Liver (tissue), 8 donors: ENCODE measurements at regions not wholly inside any gene's neighbourhood (a gene's known extent, or its start where the extent isn't known, plus 50 kb on each side); places are given as distances from the start of the nearest gene placed in this dataset.

Experiments used
- DNase-seq: peaks from one replicate; pipeline ENCODE4 v3.0.0-alpha.2; 2017; ENCODE audit warnings: low spot score
- H3K27ac ChIP-seq, 2 donors: one replicate each; pipeline ENCODE4 v1.7.0; 2013; ENCODE audit warnings: inconsistent platforms in 2 of 2, low read length in 2 of 2, control low read depth in 1 of 2, low read depth in 1 of 2, mild to moderate bottlenecking in 1 of 2
- H3K27me3 ChIP-seq, 4 donors: one replicate each; pipeline versions ENCODE4 v1.6.1 to v1.7.0; 2013; ENCODE audit warnings: low read length in 3 of 4, inconsistent platforms in 1 of 4, mild to moderate bottlenecking in 1 of 4, moderate library complexity in 1 of 4; ENCODE audit not compliant: control insufficient read depth in 4 of 4, insufficient read depth in 4 of 4
- H3K36me3 ChIP-seq, 4 donors: one replicate each; pipeline versions ENCODE4 v1.6.1 to v1.7.0; 2013; ENCODE audit warnings: low read length in 3 of 4, mild to moderate bottlenecking in 3 of 4, low read depth in 1 of 4, moderate library complexity in 1 of 4; ENCODE audit not compliant: control insufficient read depth in 4 of 4, insufficient read depth in 3 of 4
- H3K4me1 ChIP-seq, 4 donors: one replicate each; pipeline versions ENCODE4 v1.6.1 to v1.7.0; 2013; ENCODE audit warnings: low read length in 3 of 4, mild to moderate bottlenecking in 3 of 4, moderate library complexity in 1 of 4; ENCODE audit not compliant: control insufficient read depth in 4 of 4, insufficient read depth in 4 of 4
- H3K4me3 ChIP-seq, 3 donors: one replicate each; pipeline versions ENCODE4 v1.6.1 to v1.7.0; 2013; ENCODE audit warnings: low read length in 3 of 3, control low read depth in 1 of 3, low read depth in 1 of 3, mild to moderate bottlenecking in 1 of 3
- H3K9ac ChIP-seq, 2 donors: one replicate each; pipeline ENCODE4 v1.7.0; 2013; ENCODE audit warnings: low read length in 2 of 2, mild to moderate bottlenecking in 2 of 2, moderate library complexity in 2 of 2, control low read depth in 1 of 2, low read depth in 1 of 2
- H3K9me3 ChIP-seq, 4 donors: one replicate each; pipeline versions ENCODE4 v1.6.1 to v1.7.0; 2013; ENCODE audit warnings: low read length in 3 of 4; ENCODE audit not compliant: control insufficient read depth in 4 of 4
- ATF3 ChIP-seq: IDR thresholded peaks from 2 replicates; pipeline ENCODE4 v1.6.1; 2016; ENCODE audit warnings: antibody characterized with exemption
- CTCF ChIP-seq: fragments of 150-350 bp; IDR thresholded peaks from 2 replicates; pipeline ENCODE4 v1.5.1; 2017; ENCODE audit warnings: improper control_type of control experiment, low read depth, low read length; ENCODE audit not compliant: missing input control
- EGR1 ChIP-seq, 2 donors: IDR thresholded peaks; 2 replicates each; pipeline ENCODE4 v1.6.1; 2016 to 2018; ENCODE audit warnings: antibody characterized with exemption in 2 of 2, low read depth in 2 of 2
- FOXA1 ChIP-seq: IDR thresholded peaks from 2 replicates; pipeline ENCODE4 v1.6.1; 2016; ENCODE audit warnings: antibody characterized with exemption
- FOXA2 ChIP-seq: IDR thresholded peaks from 2 replicates; pipeline ENCODE4 v1.6.1; 2016; ENCODE audit warnings: antibody characterized with exemption
- GABPA ChIP-seq, 2 donors: IDR thresholded peaks in 1 of 2; conservative IDR thresholded peaks in 1 of 2; 2 replicates each; pipeline ENCODE4 v1.6.1; 2016; ENCODE audit warnings: antibody characterized with exemption in 2 of 2, mild to moderate bottlenecking in 1 of 2, moderate library complexity in 1 of 2
- HNF4A ChIP-seq, 2 donors: conservative IDR thresholded peaks; 2 replicates each; pipeline ENCODE4 v1.6.1; 2016; ENCODE audit warnings: antibody characterized with exemption in 2 of 2, mild to moderate bottlenecking in 2 of 2
- HNF4G ChIP-seq: IDR thresholded peaks from 2 replicates; pipeline ENCODE4 v1.6.1; 2016; ENCODE audit warnings: antibody characterized with exemption
- JUND ChIP-seq, 2 donors: IDR thresholded peaks; 2 replicates each; pipeline ENCODE4 v1.6.1; 2016; ENCODE audit warnings: antibody characterized with exemption in 2 of 2
- MAX ChIP-seq: IDR thresholded peaks from 2 replicates; pipeline ENCODE4 v1.6.1; 2016; ENCODE audit warnings: antibody characterized with exemption
- NR2F2 ChIP-seq: IDR thresholded peaks from 2 replicates; pipeline ENCODE4 v1.6.1; 2016; ENCODE audit warnings: antibody characterized with exemption
- RAD21 ChIP-seq, 2 donors: IDR thresholded peaks; 2 replicates each; pipeline ENCODE4 v1.6.1; 2016; ENCODE audit warnings: antibody characterized with exemption in 2 of 2, mild to moderate bottlenecking in 2 of 2
- REST ChIP-seq: IDR thresholded peaks from 2 replicates; pipeline ENCODE4 v1.6.1; 2016; ENCODE audit warnings: antibody characterized with exemption, mild to moderate bottlenecking
- RXRA ChIP-seq, 2 donors: IDR thresholded peaks; 2 replicates each; pipeline ENCODE4 v1.6.1; 2017 to 2018; ENCODE audit warnings: antibody characterized with exemption in 2 of 2, mild to moderate bottlenecking in 1 of 2
- SP1 ChIP-seq: IDR thresholded peaks from 2 replicates; pipeline ENCODE4 v1.6.1; 2018; ENCODE audit warnings: antibody characterized with exemption, mild to moderate bottlenecking
- TAF1 ChIP-seq: conservative IDR thresholded peaks from 2 replicates; pipeline ENCODE4 v1.6.1; 2016; ENCODE audit warnings: antibody characterized with exemption, mild to moderate bottlenecking
- YY1 ChIP-seq: IDR thresholded peaks from 2 replicates; pipeline ENCODE4 v1.6.1; 2016; ENCODE audit warnings: antibody characterized with exemption, mild to moderate bottlenecking
- ZBTB33 ChIP-seq: IDR thresholded peaks from 2 replicates; pipeline ENCODE4 v1.6.1; 2016; ENCODE audit warnings: antibody characterized with exemption
- whole genome bisulfite sequencing: extraction: QIAGEN DNeasy Blood & Tissue Kit; methylation state at CpG from one replicate; pipeline ENCODE4 v1.1.7; 2013; 5-methylcytosine and 5-hydroxymethylcytosine counted together
- donor health status: healthy.
- donor health status: healthy.
- donor health status: healthy.
- donor health status: healthy.
- donor health status: healthy.

GRCh38 chr18:25604894-25605597 lies 253.1 kb upstream of the ZNF521 start:
- Histone ChIP-seq H3K9ac (no peak overlapping the region), H3K27ac (no peak overlapping the region), H3K27me3 (peaks cover 0 to 3% (median 0%) of the 10 kb centered on the region in 4 donors), H3K36me3 (no peaks in the 10 kb centered on the region), H3K9me3 (no peaks in the 10 kb centered on the region), H3K4me1 (no peaks in the 10 kb centered on the region), H3K4me3 (no peak overlapping the region)
- 83% methylated on average over 15 of the region's 15 CpGs for WGBS
- DNase-seq: no peak
- TF ChIP-seq RXRA (IDR thresholded peaks at IDR 0.05) (no peak), FOXA1 (no peak), GABPA (IDR thresholded peaks at IDR 0.05 in 1 of 2, conservative IDR thresholded peaks at IDR 0.05 in 1 of 2) (no peak), FOXA2 (no peak), HNF4A (conservative IDR thresholded peaks at IDR 0.05) (no peak), MAX (no peak), EGR1 (IDR thresholded peaks at IDR 0.05; ENCODE audit: low read depth in 2 of 2) (no peak), NR2F2 (no peak), ZBTB33 (no peak), CTCF (no peak), HNF4G (no peak), RAD21 (IDR thresholded peaks at IDR 0.05) (no peak), JUND (IDR thresholded peaks at IDR 0.05) (no peak)

GRCh38 chr18:25604196-25604893 lies 252.4 kb upstream of the ZNF521 start:
- Histone ChIP-seq H3K27me3 (peaks cover 0 to 3% (median 0%) of the 10 kb centered on the region in 4 donors), H3K4me1 (no peaks in the 10 kb centered on the region), H3K9ac (no peak overlapping the region), H3K36me3 (no peaks in the 10 kb centered on the region), H3K9me3 (no peaks in the 10 kb centered on the region), H3K27ac (no peak overlapping the region), H3K4me3 (no peak overlapping the region)
- WGBS: 79% methylated on average over 8 of the region's 8 CpGs
- TF ChIP-seq TAF1 (no peak), MAX (no peak), EGR1 (IDR thresholded peaks at IDR 0.05; ENCODE audit: low read depth in 2 of 2) (no peak), JUND (IDR thresholded peaks at IDR 0.05) (no peak), RAD21 (IDR thresholded peaks at IDR 0.05) (no peak), CTCF (no peak), SP1 (no peak), NR2F2 (no peak), HNF4A (conservative IDR thresholded peaks at IDR 0.05) (no peak), ATF3 (no peak), YY1 (no peak), HNF4G (no peak), REST (no peak), GABPA (IDR thresholded peaks at IDR 0.05 in 1 of 2, conservative IDR thresholded peaks at IDR 0.05 in 1 of 2) (no peak), FOXA1 (no peak), FOXA2 (no peak)
- no peak for DNase-seq
